ENCODE measurements at regions not wholly inside any gene's neighbourhood (a gene's known extent, or its start where the extent isn't known, plus 50 kb on each side); places are given as distances from the start of the nearest gene placed in this dataset.

- no peak overlapping the region for H2BK12ac ChIP-seq (ENCODE audit: insufficient read length, low read depth, low read length)
- no peaks in the 10 kb centered on the region for H3K9me3 ChIP-seq (ENCODE audit: control insufficient read depth, low read depth, low read length)
- Mint-ChIP-seq H3K4me3 (no peak overlapping the region), H3K4me1 (peaks cover 25 to 41% of the 10 kb centered on the region in 2 experiments), H3K27ac (no peak overlapping the region), H3K36me3 (ENCODE audit: insufficient read depth in 1 of 3, low read depth in 3 of 3) (no peaks in the 10 kb centered on the region), H3K9me3 (no peaks in the 10 kb centered on the region), H3K27me3 (ENCODE audit: low read depth) (peaks cover 2% of the 10 kb centered on the region; the same call in 1 of the 2 replicates)
- H2AFZ ChIP-seq (ENCODE audit: low read length): no peak overlapping the region
- H3K14ac ChIP-seq (ENCODE audit: insufficient read depth, low read length): no peak overlapping the region
- no peaks in the 10 kb centered on the region for H3K79me2 ChIP-seq (ENCODE audit: insufficient read depth, low read length)
- H4K5ac ChIP-seq (ENCODE audit: insufficient read length, low read depth, low read length): no peak overlapping the region
- H3K56ac ChIP-seq (ENCODE audit: insufficient read length, low read depth, low read length): no peak overlapping the region
- H4K20me1 ChIP-seq (ENCODE audit: control insufficient read depth, insufficient read depth, insufficient read length): no peaks in the 10 kb centered on the region
- H2AK5ac ChIP-seq (ENCODE audit: insufficient read length, low read length): no peak overlapping the region
- peaks cover 9% of the 10 kb centered on the region; the same call in 1 of the 2 replicates for H3K4me1 ChIP-seq (ENCODE audit: insufficient read depth, low read length)
- no peak overlapping the region for H3K4me2 ChIP-seq (ENCODE audit: insufficient read depth, insufficient read length, low read length)
- H2BK120ac ChIP-seq (ENCODE audit: low read depth, low read length, poor library complexity, severe bottlenecking): no peak overlapping the region
- no peak overlapping the region for H2BK20ac ChIP-seq (ENCODE audit: low read depth, low read length, poor library complexity, severe bottlenecking)
- no peak overlapping the region for H3K9ac ChIP-seq (ENCODE audit: extremely low read depth, insufficient read length, low read length)
- no peak overlapping the region for H3K4ac ChIP-seq (ENCODE audit: low read depth, low read length)
- no peak for TF ChIP-seq CTCF (conservative IDR thresholded peaks at IDR 0.05)
- no CpG with 5 or more reads among the region's 1 CpG for WGBS (ENCODE audit: extremely low coverage, insufficient read length, low lambda C conversion rate)
- H3K23me2 ChIP-seq (ENCODE audit: insufficient read length, low read depth, low read length, poor library complexity, severe bottlenecking): no peaks in the 10 kb centered on the region
- no peak overlapping the region for H2BK5ac ChIP-seq (ENCODE audit: insufficient read length, low read length)
- H3K23ac ChIP-seq (ENCODE audit: insufficient read length, low read depth, low read length): no peak overlapping the region
- DNase-seq: no peak
- no peak overlapping the region for H3T11ph ChIP-seq (ENCODE audit: low read length)
- no peak overlapping the region for H4K8ac ChIP-seq (replicated peaks; ENCODE audit: insufficient read length, low read depth, low read length)
- no peaks in the 10 kb centered on the region for H3K27me3 ChIP-seq (ENCODE audit: insufficient read depth, low read length)
- H3K27ac ChIP-seq (ENCODE audit: insufficient read length, low read depth, low read length): no peak overlapping the region
- no peaks in the 10 kb centered on the region for H3K79me1 ChIP-seq (ENCODE audit: insufficient read depth, low read depth, low read length, poor library complexity, severe bottlenecking)
- H3K18ac ChIP-seq (ENCODE audit: insufficient read length, low read depth, low read length): no peak overlapping the region
- H2BK15ac ChIP-seq (ENCODE audit: low read depth, low read length): no peak overlapping the region
- no peak overlapping the region for H4K91ac ChIP-seq (ENCODE audit: insufficient read length, low read depth, low read length)
Measured at GRCh38 chr4:41475402-41475801, 62.6 kb upstream of the LIMCH1 start.
